ENCODE measurements at regions not wholly inside any gene's neighbourhood (a gene's known extent, or its start where the extent isn't known, plus 50 kb on each side); places are given as distances from the start of the nearest gene placed in this dataset.

GRCh38 chr11:8789864-8790263, 107.3 kb downstream of the RPL27A start:
- no peak for TF ChIP-seq ZFX (IDR thresholded peaks at IDR 0.05)
- no peak for TF ChIP-seq CTCF (conservative IDR thresholded peaks at IDR 0.05)
- H3K27ac ChIP-seq, result no peak overlapping the region

GRCh38 chr11:8790968-8791367, 108.4 kb downstream of the RPL27A start:
- H3K27ac ChIP-seq, result no peak overlapping the region
- no peak for TF ChIP-seq ZFX (IDR thresholded peaks at IDR 0.05)
- no peak for TF ChIP-seq CTCF (conservative IDR thresholded peaks at IDR 0.05)

- TF ChIP-seq CTCF (conservative IDR thresholded peaks at IDR 0.05), result no peak
- no peak for TF ChIP-seq ZFX (IDR thresholded peaks at IDR 0.05)
- no peak overlapping the region for H3K27ac ChIP-seq
Measured at GRCh38 chr11:8792710-8793109, 110.1 kb downstream of the RPL27A start.

GRCh38 chr11:8793114-8793777, 110.7 kb downstream of the RPL27A start:
- TF ChIP-seq ZFX (IDR thresholded peaks at IDR 0.05) (no peak), CTCF (conservative IDR thresholded peaks at IDR 0.05) (no peak)
- no peak overlapping the region for H3K27ac ChIP-seq

- TF ChIP-seq ZFX (IDR thresholded peaks at IDR 0.05), result no peak
- no peak for TF ChIP-seq CTCF (conservative IDR thresholded peaks at IDR 0.05)
- H3K27ac ChIP-seq, result no peak overlapping the region
Measured at GRCh38 chr11:8794126-8794525, 111.5 kb downstream of the RPL27A start.

GRCh38 chr11:8794677-8795103, 112.1 kb downstream of the RPL27A start:
- no peak for TF ChIP-seq ZFX (IDR thresholded peaks at IDR 0.05)
- peak; percentile 52 for TF ChIP-seq CTCF (conservative IDR thresholded peaks at IDR 0.05)
- no peak overlapping the region for H3K27ac ChIP-seq

GRCh38 chr11:8796941-8797340, 114.0 kb upstream of the AKIP1 start:
- H3K27ac ChIP-seq, result no peak overlapping the region
- TF ChIP-seq ZFX (IDR thresholded peaks at IDR 0.05) (no peak), CTCF (conservative IDR thresholded peaks at IDR 0.05) (no peak)
